NCI-H2081 (cell line): ENCODE measurements at regions not wholly inside any gene's neighbourhood (a gene's known extent, or its start where the extent isn't known, plus 50 kb on each side); places are given as distances from the start of the nearest gene placed in this dataset.
"Not testable (repeated sequence)": the region's sequence is repeated elsewhere in the genome, so short reads cannot be mapped to it uniquely, and the experiment has no call there.

Source experiments
- DNase-seq, 2 experiments: peaks; one replicate each; lab custom pipeline; 2025; lab: John Stamatoyannopoulos, UW

DNA sequence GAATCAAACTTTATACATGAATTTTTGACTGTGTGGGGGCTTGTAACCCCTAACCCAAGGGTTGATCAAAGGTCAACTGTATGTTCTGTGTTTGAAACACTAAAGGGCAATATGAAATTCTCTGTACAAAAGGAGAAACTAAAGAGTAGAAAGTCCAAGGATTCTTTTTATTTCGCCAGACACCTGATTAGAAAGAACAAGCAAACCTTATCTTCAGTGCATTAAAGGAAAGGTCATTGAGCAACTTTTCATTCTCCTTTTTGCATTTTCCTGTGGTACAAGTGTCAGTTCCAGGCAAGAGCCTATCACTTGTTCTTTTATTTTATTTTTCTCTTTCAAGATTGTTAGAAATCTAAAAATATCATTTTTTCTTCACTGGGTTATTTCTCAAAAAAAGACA lies 430.1 kb upstream of the EPHA3 start:
- DNase-seq: no peak

DNA sequence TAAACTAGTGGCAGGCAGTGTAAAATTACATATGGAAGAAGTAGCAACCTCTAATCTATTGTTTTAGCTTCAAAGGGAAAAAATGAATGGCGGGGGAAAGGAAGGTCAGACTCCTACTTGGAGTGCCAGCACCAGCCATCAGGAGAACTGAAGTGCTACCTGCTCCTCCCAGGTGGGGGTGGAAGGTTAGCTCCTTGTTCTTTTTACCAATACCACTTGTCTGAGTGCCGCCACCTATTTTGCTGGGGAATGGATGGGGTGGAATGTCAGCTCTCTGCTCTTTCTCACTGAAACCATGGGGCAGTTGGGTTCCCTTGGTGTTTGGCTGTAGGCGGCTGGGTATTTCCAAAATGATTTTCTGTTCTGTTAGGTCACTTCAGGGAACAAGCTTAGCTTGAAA lies 428.7 kb upstream of the EPHA3 start:
- no peak for DNase-seq

DNA sequence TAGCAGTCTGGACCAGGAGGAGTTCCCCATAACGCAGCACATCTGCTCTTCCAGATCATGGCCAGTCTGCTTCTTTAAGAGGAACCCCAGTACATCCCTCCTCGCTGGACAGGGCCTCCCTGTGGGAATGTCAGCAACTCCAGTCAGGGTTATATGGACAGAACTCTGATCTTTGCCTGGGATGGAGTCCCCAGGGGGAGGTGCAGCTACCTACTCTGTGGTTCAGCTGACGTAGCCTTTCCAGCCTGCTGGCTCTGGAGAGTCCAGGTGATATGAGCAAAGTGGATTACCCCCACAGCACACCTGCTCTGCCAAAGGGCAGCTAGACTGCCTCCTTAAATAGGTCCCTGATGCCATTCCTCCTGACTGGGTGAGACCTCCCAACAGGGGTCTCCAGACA lies 417.1 kb upstream of the EPHA3 start:
- DNase-seq: no peak

DNA sequence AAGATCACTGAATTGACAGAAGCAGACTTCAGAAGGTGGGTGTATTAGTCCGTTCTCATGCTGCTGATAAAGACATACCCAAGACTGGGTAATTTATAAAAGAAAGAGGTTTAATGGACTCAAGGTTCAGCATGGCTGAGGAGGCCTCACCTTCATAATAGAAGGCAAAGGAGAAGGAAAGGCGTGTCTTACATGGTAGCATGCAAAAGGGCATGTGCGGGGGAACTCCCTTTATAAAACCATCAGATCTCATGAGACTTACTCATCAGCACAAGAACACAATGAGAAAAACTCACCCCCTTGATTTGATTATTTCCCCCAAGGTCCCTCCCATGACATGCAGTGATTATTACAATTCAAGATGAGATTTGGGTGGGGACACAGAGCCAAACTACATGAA lies 416.3 kb upstream of the EPHA3 start:
- no peak for DNase-seq

DNA sequence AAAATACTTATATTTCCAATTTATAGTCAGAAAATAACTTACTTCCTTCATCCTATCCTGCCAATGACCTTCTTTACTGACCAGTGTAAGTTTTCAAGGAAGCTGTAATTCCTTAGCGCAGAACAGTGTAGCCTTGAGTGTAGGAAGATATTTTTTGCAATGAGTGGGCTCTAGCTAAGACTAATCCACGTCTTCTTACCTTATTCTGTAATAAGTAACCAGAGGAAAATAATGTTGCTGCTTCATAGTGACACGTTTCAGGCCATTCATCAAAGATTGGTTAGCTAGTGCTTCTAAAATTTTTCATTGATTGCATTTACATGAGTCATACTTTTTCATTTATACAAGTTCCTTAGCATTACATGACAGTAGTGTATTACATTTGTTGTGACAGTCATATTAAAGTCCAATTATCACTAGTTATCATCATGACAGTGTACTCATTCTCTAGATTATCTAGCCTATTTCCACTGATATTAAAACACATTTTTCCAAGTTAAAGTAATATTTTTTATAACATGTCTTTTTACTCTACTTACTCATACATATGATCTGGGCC lies 403.8 kb upstream of the EPHA3 start:
- DNase-seq: no peak

DNA sequence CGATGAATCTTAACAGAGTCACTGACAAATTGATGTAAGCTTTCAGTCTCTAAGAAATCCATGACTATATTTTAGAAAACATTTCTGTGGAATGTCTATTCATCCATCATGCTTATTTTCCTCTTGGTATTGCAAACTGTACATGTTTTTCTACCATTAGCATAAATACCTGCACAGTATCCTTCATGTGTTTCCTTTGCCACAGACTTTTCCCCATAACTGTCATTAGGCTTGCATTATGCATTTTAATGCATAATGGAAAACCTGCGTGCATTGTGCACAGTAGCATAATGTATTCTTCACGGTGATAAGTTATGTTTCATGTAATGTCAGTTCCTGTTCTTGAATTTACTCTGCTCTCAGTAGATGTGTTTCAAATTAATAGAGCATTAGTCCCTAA lies 403.1 kb upstream of the EPHA3 start:
- DNase-seq: no peak

DNA sequence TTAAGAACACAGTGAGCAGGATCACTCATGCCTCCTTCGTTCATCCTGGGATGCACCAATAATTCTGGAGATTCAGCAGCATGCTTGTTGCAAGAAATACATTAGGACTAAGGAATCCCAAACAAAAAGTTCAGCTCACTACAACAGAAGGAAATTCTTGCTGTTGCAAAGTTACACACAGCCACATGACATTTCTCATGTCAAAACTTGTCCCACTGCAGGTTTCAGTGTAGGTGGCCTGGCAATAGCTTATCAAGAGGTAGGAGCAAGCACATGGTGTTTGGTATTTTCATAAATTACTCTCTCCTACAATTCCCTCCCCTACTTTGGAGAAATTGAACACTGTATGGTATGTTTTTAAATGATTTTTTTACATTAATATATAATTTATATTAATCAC lies 399.6 kb upstream of the EPHA3 start:
- DNase-seq: no peak

DNA sequence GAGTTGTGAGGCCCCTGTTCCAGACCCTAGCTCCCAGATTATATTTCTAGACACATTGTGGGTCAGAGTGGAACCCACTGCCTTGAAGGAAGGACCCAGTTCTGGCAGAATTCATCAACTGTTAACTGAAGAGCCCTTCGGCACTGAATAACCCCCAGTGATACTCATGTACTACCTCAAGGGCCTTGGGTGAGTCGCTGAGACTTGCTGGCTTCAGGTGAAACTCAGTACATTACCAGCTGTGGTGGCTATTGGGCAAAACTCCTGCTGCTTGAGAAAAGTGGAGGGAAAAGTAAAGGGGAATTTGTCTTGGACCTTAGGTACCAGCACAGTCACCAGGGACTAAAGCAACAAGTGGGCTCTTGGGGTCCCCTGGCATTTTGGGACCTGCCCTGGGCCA lies 394.9 kb upstream of the EPHA3 start:
- DNase-seq: no peak

DNA sequence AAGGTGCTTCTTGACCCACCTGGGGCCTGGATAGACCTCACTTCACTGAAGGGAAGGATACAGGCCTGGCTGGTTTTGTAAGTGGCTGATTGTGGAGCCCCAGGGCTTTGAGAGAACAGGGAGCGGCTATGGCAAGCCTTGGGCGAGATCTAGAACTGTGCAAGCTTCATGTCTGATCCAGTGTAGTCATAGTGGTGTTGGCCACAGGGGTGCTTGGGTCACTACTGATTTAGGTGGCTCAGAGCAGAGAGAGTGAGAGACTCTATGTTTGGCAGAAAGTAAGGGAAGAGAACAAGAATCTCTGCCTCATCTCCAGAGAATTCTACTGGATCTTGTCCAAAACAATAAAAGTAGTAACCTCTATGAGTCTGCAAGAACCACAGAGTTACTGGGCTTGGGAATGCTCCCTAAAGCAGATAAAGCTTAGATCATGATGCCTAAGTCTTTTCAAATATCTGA lies 394.2 kb upstream of the EPHA3 start:
- DNase-seq: no peak

DNA sequence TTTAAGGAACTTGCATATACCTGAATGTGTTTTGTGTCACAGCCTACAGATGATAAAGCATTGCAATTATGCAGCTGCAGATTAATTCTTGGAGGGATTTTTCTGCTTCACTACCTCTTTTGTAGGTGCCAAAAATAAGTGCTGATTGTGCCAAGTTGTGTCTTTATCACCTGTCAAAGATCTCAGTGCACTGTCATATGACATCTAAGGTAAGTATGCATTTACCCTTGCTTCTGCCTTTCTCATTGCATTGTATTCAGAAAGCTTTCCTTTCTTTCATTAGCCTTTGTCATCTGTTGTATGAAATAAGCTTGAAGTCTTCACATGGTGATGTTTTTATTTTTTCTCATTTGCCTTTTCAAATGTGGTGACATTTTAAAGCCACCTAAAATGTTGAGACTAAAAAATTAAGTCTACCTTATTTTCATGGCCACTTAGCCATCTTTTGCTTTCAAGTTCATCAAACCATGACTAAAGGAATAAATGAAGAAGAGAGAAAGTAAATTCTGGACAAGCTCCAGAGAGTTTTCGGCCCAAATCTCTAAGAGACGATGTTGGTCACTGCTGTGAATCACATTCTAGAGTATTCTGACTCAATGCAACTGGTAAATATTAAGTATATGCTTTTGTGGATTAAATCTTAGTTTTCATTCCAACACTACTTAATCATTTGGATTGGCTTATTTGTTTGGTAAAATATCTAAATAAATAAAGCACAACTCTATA lies 381.8 kb upstream of the EPHA3 start:
- peak in 1 of 2 experiments; percentile 27 for DNase-seq

DNA sequence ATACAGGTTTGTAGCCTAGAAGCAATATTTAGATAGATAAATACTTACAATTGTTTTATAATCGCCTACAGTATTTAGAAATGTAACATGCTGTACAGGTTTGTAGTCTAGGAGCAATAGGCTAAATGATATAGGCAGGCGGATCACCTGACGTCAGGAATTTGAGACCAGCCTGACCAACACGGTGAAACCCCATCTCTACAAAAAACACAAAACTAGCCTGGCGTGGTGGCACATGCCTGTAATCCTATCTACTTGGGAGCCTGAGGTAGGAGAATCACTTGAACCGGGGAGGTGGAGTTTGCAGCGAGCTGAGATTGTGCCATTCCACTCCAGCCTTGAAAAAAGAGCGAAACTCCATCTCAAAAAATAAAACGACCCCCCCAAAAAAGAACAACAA lies 375.2 kb upstream of the EPHA3 start:
- no peak for DNase-seq

DNA sequence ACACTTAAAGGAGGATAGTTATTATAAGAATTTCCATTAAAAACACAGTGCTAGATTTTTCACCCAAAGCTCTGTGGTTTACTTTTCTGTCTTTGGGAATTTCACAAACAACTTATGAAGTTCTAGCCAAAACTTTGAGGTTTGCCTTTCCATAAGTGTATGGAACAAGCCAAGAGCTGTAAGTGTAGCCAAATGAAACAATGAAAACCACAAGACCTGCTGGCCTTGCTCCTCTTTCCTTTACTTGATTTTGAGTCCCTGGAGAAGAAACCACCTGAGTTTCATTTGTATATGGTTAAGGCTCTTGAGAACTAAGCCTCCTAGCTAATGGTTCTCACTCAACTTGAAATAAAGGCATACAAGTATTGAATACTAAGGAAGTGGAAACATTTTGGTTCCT lies 365.3 kb upstream of the EPHA3 start:
- DNase-seq: no peak

DNA sequence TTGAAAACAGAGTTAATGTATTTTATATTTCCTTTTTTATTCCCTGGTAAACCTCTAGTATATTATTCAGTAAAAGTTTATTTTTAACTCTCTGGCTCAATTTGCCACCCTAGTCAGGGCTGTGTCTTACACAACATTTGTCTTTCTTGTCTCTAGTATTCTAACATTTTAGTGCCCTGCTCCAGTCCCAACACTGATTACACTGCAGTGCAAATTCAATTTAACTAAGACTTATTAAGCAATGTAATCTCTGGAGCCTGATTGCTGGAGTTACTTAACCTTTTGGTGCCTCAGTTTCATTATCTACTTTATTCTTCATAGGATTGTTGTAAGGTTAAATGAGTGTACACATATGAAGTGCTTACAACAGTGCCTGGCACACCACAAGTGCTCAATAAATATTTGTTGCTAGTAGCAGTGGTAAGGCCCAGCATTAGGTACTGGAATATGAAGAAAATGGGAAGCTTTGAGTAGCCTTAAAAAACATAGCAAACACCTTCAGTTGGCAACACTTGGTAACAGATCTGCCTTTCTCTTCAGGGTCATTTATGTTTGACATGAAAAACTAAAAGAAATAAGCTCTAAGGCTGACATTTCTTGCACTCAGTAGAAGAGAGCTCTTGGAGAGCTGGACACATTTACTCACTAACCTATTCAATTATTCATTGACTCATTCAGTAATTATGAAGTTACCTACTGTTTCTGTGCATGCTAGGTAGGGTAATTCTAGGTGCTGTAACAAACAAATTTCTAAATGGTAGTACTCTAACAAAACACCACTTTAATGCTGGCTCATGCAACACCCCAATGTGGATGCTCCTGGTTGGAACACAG lies 364.5 kb upstream of the EPHA3 start:
- DNase-seq: no peak

DNA sequence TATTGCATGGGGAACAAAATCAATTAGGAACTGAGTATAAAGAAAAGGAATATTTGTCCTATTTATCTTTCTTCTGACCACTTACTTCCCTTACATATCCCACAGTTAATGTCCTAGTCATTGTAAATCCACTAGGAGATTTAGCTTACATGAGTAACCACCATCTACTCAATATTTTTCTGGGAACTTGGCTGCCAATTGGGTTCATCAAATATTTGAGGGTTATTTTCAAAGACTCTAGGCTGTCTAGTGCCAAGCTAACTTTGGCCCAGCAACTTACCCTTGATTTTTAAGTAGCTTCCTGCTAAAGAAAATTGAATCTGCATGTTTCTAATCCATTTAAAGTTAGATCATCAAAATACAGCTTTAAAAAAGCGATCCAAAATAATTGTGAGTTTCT lies 362.5 kb upstream of the EPHA3 start:
- DNase-seq: no peak

DNA sequence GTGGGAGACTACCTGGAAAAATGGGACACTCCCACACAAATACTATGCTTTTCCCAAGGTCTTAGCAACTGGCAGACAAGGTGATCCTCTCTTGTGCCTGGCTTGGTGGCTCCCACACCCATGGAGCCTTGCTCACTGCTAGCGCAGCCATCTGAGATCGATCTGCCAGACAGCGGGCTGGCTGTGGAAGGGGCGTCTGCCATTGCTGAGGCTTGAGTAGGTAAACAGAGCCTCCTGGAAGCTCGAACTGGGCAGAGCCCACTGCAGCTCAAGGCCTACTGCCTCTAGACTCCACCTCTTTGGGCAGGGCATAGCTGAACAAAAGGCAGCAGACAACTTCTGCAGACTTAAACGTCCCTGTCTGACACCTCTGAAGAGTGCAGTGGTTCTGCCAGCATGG lies 360.3 kb upstream of the EPHA3 start:
- not testable (repeated sequence) for DNase-seq

DNA sequence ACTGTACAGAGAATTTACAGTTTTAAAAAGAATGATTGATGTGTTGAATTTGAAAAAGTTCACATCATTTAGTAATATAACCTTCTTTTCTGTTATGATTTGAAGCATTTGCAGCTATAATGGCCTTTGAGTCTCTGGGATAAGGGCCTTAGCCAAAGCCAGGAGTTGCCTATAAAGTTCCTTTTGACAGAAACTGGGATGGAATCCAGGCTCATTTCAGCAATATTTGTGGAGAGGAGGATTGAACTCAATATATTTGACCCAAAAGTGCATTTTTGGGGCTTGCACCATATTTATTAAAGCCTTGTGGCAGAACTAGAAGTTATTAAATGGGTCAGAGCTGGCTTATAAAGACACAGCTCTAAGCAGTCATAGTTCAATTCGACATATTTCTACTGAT lies 348.7 kb upstream of the EPHA3 start:
- no peak for DNase-seq

DNA sequence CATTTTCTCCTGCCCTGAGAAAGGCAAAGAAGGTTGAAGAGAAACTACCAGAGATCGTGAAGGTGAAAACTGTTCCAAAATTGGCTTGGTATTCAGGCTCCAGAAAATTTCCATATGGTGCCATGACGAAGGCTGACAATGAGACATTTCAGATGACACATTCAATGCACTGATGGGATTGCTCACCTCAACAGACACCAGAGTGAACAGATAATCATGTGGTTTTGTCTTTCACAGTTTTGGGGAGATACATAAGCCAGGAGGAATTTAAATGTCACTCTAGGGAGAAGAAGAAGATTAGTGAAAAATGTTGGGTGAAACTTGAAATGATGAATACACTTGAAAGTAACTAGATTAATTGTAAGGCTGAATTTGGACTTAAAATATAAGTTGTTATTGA lies 339.7 kb upstream of the EPHA3 start:
- DNase-seq: no peak

DNA sequence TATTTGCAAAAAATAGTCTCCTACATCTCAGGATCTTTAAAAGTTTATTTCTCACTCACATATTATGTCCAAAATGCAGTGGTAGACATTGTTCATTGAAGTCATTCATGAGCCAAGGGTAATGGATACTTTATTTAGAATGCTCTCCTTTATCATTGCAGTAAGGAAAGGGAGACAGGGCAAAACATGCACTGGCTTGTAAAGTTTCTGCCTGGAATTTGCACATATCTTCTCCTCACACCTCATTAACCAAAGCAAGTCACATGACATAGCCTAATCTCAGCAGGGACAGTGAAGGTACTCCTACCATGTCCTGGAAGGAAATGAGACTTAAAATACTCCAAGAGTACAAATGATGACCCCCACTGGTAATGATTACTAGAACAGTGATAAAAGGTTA lies 333.7 kb upstream of the EPHA3 start:
- DNase-seq: no peak

DNA sequence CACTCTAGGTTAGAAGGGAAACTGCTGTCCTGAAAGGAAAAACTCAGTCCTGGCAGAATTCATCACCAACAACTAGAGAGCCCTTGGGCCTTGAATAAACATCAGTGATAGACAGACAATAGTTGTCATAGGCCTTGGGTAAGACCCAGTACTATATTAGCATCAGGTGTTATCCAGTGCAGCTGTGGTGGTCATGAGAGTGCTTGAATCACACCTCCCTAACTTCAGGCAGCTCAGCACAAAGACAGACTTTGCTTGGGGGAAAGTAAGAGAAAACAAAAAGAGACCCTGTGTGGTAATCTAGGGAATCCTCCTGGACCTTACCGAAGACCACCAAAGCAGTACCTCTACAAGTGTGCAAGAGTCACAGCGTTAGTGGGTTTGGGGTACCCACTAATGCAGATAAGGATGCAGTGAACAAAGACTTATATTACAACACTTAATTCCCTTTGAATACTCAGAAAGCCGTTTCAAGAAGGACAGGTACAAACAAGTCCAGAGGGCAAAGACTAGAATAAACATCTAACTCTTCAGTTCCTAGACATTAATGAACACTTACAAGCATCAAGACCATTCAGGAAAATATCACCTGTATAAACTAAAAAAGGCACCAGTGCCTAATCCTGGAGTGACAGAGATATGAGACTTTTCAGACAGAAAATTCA lies 332.3 kb upstream of the EPHA3 start:
- DNase-seq: no peak

DNA sequence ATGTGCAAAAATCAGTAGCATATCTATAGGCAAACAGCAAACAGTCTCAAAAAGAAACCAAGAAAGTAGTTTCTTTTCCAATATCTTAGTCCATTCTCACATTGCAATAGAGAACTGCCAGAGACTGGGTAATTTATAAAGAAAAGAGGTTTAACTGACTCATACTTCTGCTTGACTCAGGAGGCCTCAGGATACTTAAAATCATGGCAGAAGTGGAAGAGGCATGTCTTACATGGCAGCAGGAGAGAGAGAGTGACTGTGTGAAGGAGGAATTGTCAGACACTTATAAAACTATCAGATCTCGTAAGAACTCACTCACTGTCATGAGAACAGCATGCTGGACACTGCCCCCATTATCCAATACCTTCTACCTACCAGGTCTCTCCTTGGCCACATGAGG lies 327.9 kb upstream of the EPHA3 start:
- no peak for DNase-seq

DNA sequence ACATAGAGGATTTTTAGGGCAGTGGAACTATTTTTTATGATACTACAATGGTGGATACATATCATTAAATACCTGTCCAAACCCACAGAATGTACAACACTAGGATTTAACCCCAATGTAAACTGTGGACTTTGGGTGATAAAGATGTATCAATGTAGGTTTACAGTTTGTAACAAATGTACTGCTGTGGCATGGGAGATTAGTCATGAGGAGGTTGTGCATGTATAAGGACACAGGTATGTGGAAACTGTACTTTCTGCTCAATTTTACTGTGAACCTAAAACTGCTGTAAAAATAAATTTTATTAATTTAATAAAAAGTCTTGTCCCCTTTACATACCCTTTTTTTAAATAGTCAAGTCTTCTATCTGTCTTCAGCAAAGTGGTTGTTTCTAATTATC lies 322.5 kb upstream of the EPHA3 start:
- DNase-seq: no peak

DNA sequence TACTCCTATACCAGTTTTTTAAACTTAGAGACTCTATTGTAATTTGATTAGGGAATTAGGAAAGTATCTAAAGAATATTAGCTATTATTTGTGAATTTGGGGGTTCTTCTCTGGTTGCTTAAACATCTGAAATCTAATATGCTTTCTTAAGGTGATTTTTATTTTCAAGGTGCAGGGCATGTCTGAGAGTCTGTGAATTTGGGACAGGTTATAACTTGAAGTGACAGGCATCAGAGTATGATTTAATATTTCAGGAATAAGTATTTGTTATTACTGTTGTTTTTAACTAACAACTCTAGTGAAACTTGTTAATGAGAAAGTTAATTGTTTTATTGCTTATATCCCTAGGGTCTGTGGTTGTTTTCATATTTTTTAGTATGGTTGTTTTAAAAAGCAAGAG lies 321.6 kb upstream of the EPHA3 start:
- no peak for DNase-seq

DNA sequence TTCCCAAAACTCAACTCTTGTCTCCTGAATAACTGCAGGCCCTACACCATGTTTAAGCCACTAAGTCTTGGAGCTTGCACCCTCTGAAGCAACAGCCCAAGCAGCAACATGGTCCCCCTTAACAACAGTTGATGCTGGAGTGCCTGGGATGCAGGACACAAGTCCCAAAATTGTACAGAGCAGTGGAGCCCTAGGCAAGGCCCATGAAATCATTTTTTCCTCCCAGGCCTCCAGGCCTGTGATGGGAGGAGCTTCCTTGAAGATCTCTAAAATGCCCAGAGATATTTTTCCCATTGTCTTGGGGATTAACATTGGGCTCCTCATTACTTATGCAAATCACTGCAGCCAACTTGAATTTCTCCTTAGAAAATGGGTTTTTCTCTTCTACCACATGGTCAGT lies 311.9 kb upstream of the EPHA3 start:
- DNase-seq: no peak
